GM23338 (cell line): ENCODE measurements at regions not wholly inside any gene's neighbourhood (a gene's known extent, or its start where the extent isn't known, plus 50 kb on each side); places are given as distances from the start of the nearest gene placed in this dataset.

Experiments
- ATAC-seq: fragments of 200-7000 bp; cut with Tn5 transposase; 3 replicates; pipeline ENCODE4 v1.9.1; 2020
- DNase-seq: peaks from one replicate; pipeline ENCODE4 v3.0.0-alpha.2; 2015; ENCODE audit warnings: low spot score
- H2AFZ ChIP-seq: fragments of 200-600 bp; sonication (generic); 2 replicates; pipeline ENCODE4 v1.8.0; 2016; ENCODE audit warnings: antibody characterized with exemption, mild to moderate bottlenecking, moderate library complexity
- H3F3A ChIP-seq: fragments of 200-600 bp; sonication (generic); replicated peaks from 2 replicates; pipeline ENCODE4 v1.8.0; 2017; ENCODE audit warnings: antibody characterized with exemption, mixed run types, low read depth
- H3K27ac ChIP-seq: fragments of 200-600 bp; sonication (generic); 2 replicates; pipeline ENCODE4 v1.6.1; 2016; ENCODE audit warnings: low read depth
- H3K27me3 ChIP-seq: fragments of 200-600 bp; sonication (generic); 2 replicates; pipeline ENCODE4 v1.8.0; 2016; ENCODE audit warnings: mild to moderate bottlenecking, mixed run types, moderate library complexity; ENCODE audit not compliant: insufficient read depth
- H3K36me3 ChIP-seq: fragments of 200-600 bp; sonication (generic); 2 replicates; pipeline ENCODE4 v1.8.0; 2016; ENCODE audit warnings: mild to moderate bottlenecking; ENCODE audit not compliant: insufficient read depth
- H3K4me1 ChIP-seq: fragments of 200-600 bp; sonication (generic); 2 replicates; pipeline ENCODE4 v1.8.0; 2016; ENCODE audit warnings: mild to moderate bottlenecking, moderate library complexity; ENCODE audit not compliant: insufficient read depth
- H3K4me2 ChIP-seq: fragments of 200-600 bp; sonication (generic); 2 replicates; pipeline ENCODE4 v1.7.1; 2017; ENCODE audit warnings: mixed run types
- H3K4me3 ChIP-seq: fragments of 200-600 bp; sonication (generic); 2 replicates; pipeline ENCODE4 v1.6.1; 2016; ENCODE audit warnings: mixed run types
- H3K79me2 ChIP-seq: fragments of 200-600 bp; sonication (generic); replicated peaks from 2 replicates; pipeline ENCODE4 v1.8.0; 2017; ENCODE audit warnings: mild to moderate bottlenecking; ENCODE audit not compliant: insufficient read depth
- H3K9me2 ChIP-seq: fragments of 200-600 bp; sonication (generic); 2 replicates; pipeline ENCODE4 v1.8.0; 2017; ENCODE audit not compliant: insufficient read depth
- H4K20me1 ChIP-seq: fragments of 200-600 bp; sonication (generic); replicated peaks from 2 replicates; pipeline ENCODE4 v1.8.0; 2017; ENCODE audit warnings: mild to moderate bottlenecking; ENCODE audit not compliant: insufficient read depth
- H3K27ac Mint-ChIP-seq: 2 replicates; pipeline ENCODE4 v1.8.0; 2020; ENCODE audit warnings: inconsistent platforms, mild to moderate bottlenecking, moderate library complexity, mixed read lengths
- H3K27me3 Mint-ChIP-seq: 3 replicates; pipeline ENCODE4 v1.8.0; 2022; ENCODE audit warnings: low read depth, mild to moderate bottlenecking, moderate library complexity, mixed read lengths, inconsistent platforms; ENCODE audit not compliant: insufficient read depth, poor library complexity
- H3K36me3 Mint-ChIP-seq: 3 replicates; pipeline ENCODE4 v1.8.0; 2021; ENCODE audit warnings: low read depth, mild to moderate bottlenecking, inconsistent platforms, moderate library complexity, mixed read lengths
- H3K4me1 Mint-ChIP-seq: 3 replicates; pipeline ENCODE4 v1.8.0; 2020; ENCODE audit warnings: mild to moderate bottlenecking, inconsistent platforms, mixed read lengths
- H3K4me3 Mint-ChIP-seq: 3 replicates; pipeline ENCODE4 v1.8.0; 2021; ENCODE audit warnings: moderate library complexity, mild to moderate bottlenecking, inconsistent platforms, mixed read lengths
- H3K9me3 Mint-ChIP-seq: 3 replicates; pipeline ENCODE4 v1.8.0; 2020; ENCODE audit warnings: moderate library complexity, mild to moderate bottlenecking, inconsistent platforms, mixed read lengths
- CTCF ChIP-seq, 2 experiments: fragments of 200-600 bp in 1 of 2; sonication (generic) in 1 of 2; conservative IDR thresholded peaks; 2 replicates each; pipeline versions ENCODE4 v1.5.1 to v1.6.1; 2016 to 2017; ENCODE audit warnings: antibody characterized with exemption in 2 of 2, low read depth in 2 of 2, mild to moderate bottlenecking in 2 of 2, moderate library complexity in 1 of 2
- EZH2 ChIP-seq: fragments of 200-600 bp; sonication (generic); IDR thresholded peaks from one replicate; pipeline ENCODE4 v1.8.0; 2017; ENCODE audit warnings: antibody characterized with exemption, mild to moderate bottlenecking, low read depth; ENCODE audit not compliant: unreplicated experiment
- NANOG ChIP-seq: IDR thresholded peaks from 2 replicates; pipeline ENCODE4 v1.6.1; 2016; ENCODE audit warnings: antibody characterized with exemption, borderline replicate concordance
- REST ChIP-seq: IDR thresholded peaks from one replicate; pipeline ENCODE4 v1.6.1; 2018; ENCODE audit warnings: antibody characterized with exemption; ENCODE audit not compliant: unreplicated experiment
- STAT1 ChIP-seq: IDR thresholded peaks from one replicate; pipeline ENCODE4 v1.6.1; 2016; ENCODE audit warnings: antibody characterized with exemption; ENCODE audit not compliant: unreplicated experiment
- ZNF114 ChIP-seq: fragments of 250-450 bp; sonication (Bioruptor Pico); IDR thresholded peaks from 2 replicates; pipeline ENCODE4 v1.5.0; 2020; ENCODE audit warnings: mild to moderate bottlenecking, moderate library complexity
- ZNF331 ChIP-seq: fragments of 250-450 bp; sonication (Bioruptor Pico); IDR thresholded peaks from 2 replicates; pipeline ENCODE4 v1.5.0; 2020; ENCODE audit warnings: low read depth, mild to moderate bottlenecking, moderate library complexity
- ZNF462 ChIP-seq: fragments of 250-450 bp; sonication (Bioruptor Pico); IDR thresholded peaks from 2 replicates; pipeline ENCODE4 v1.5.0; 2020; ENCODE audit warnings: mild to moderate bottlenecking, moderate library complexity

- ATAC-seq (no peak), DNase-seq (no peak)
- Histone ChIP-seq H4K20me1 (no peaks in the 10 kb centered on the region), H3K4me1 (no peaks in the 10 kb centered on the region), H3K27ac (no peak overlapping the region), H3K4me3 (no peak overlapping the region), H3K27me3 (no peaks in the 10 kb centered on the region), H3K9me2 (no peaks in the 10 kb centered on the region), H2AFZ (no peak overlapping the region), H3K36me3 (no peaks in the 10 kb centered on the region), H3K4me2 (no peak overlapping the region), H3F3A (no peaks in the 10 kb centered on the region), H3K79me2 (no peaks in the 10 kb centered on the region)
- Mint-ChIP-seq H3K4me3 (no peak overlapping the region), H3K9me3 (peaks cover 88% of the 10 kb centered on the region), H3K4me1 (peaks cover 7% of the 10 kb centered on the region; the same call in 2 of the 3 replicates), H3K36me3 (peaks cover 11% of the 10 kb centered on the region; the same call in 2 of the 3 replicates), H3K27ac (no peak overlapping the region), H3K27me3 (no peaks in the 10 kb centered on the region)
- TF ChIP-seq ZNF114 (CRISPR knock-in tag): no peak
- TF ChIP-seq NANOG: no peak
- no peak for TF ChIP-seq REST
- TF ChIP-seq STAT1: no peak
- no peak for TF ChIP-seq CTCF (conservative IDR thresholded peaks at IDR 0.05; ENCODE audit: low read depth in 2 of 2)
- TF ChIP-seq ZNF462 (CRISPR knock-in tag): no peak
- no peak for TF ChIP-seq EZH2
- TF ChIP-seq ZNF331: no peak
These were observed 388.5 kb downstream of the DCDC2C start for GRCh38 chr2:4091869-4092268.
